Dermis microvascular lymphatic vessel endothelial cell (primary cell): ENCODE measurements at regions not wholly inside any gene's neighbourhood (a gene's known extent, or its start where the extent isn't known, plus 50 kb on each side); places are given as distances from the start of the nearest gene placed in this dataset.

ENCODE experiments used
- DNase-seq, 2 donors: peaks; one replicate each; pipeline versions ENCODE4 v3.0.0 to v3.0.0-alpha.2; 2010; ENCODE audit warnings: low read depth in 2 of 2

- no peak for DNase-seq
Measured at GRCh38 chr11:44670794-44671193, 56.0 kb upstream of the TSPAN18 start.

- DNase-seq = no peak
Measured at GRCh38 chr11:44671234-44671633, 55.5 kb upstream of the TSPAN18 start.

- peak in 1 of 2 donors; percentile 53 for DNase-seq
Measured at GRCh38 chr11:44673688-44674087, 53.1 kb upstream of the TSPAN18 start.

- no peak for DNase-seq
Measured at GRCh38 chr11:44674809-44675208, 52.0 kb upstream of the TSPAN18 start.

GRCh38 chr11:44675906-44676305 lies 50.9 kb upstream of the TSPAN18 start:
- no peak for DNase-seq
